Astrocyte (in vitro differentiated cells and primary cell): ENCODE measurements at regions not wholly inside any gene's neighbourhood (a gene's known extent, or its start where the extent isn't known, plus 50 kb on each side); places are given as distances from the start of the nearest gene placed in this dataset.

Experiments
- EZH2 ChIP-seq: IDR thresholded peaks from 2 replicates; pipeline ENCODE4 v1.6.1; 2012; ENCODE audit warnings: mild to moderate bottlenecking, low read length, inconsistent platforms; ENCODE audit not compliant: insufficient read depth
- TF ChIP-seq, protein P1 (sequence below): IDR thresholded peaks from 2 replicates; pipeline ENCODE4 v1.5.1; 2011; ENCODE audit warnings: low read depth, mild to moderate bottlenecking, inconsistent platforms, low read length, moderate library complexity; ENCODE audit not compliant: insufficient read depth

DNA sequence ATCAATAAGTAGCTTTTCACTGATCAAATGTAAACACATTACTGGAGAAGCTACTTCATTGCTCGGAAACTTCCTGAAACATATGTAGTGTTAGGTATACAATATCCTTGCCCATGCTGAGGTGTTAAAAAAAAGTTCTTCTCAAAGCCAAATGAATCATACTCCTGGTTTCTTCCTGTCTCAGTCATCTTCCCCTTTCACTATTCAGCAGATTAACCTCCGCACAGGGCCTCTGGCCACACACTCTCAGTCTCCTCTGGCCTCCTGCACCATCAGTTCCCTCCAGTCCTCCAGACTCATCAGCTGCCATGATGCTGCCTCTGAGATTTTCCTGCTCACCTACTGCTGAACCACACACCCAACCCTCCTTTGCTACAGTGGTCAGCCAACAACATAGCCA, 70.5 kb upstream of the BOC start:
- TF ChIP-seq, protein P1, sequence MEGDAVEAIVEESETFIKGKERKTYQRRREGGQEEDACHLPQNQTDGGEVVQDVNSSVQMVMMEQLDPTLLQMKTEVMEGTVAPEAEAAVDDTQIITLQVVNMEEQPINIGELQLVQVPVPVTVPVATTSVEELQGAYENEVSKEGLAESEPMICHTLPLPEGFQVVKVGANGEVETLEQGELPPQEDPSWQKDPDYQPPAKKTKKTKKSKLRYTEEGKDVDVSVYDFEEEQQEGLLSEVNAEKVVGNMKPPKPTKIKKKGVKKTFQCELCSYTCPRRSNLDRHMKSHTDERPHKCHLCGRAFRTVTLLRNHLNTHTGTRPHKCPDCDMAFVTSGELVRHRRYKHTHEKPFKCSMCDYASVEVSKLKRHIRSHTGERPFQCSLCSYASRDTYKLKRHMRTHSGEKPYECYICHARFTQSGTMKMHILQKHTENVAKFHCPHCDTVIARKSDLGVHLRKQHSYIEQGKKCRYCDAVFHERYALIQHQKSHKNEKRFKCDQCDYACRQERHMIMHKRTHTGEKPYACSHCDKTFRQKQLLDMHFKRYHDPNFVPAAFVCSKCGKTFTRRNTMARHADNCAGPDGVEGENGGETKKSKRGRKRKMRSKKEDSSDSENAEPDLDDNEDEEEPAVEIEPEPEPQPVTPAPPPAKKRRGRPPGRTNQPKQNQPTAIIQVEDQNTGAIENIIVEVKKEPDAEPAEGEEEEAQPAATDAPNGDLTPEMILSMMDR: no peak
- no peak for TF ChIP-seq EZH2
